GM12878 (cell line): ENCODE measurements at regions not wholly inside any gene's neighbourhood (a gene's known extent, or its start where the extent isn't known, plus 50 kb on each side); places are given as distances from the start of the nearest gene placed in this dataset.
"Not testable (repeated sequence)": the region's sequence is repeated elsewhere in the genome, so short reads cannot be mapped to it uniquely, and the experiment has no call there.

Experiments
- CTCF ChIP-seq, 3 experiments: IDR thresholded peaks in 2 of 3; conservative IDR thresholded peaks in 1 of 3; 2 replicates each; pipeline ENCODE4 v1.5.1; 2011; ENCODE audit warnings: low read depth in 3 of 3, low read length in 3 of 3, mild to moderate bottlenecking in 3 of 3, control low read depth in 2 of 3, moderate library complexity in 2 of 3, inconsistent platforms in 1 of 3, mixed read lengths in 1 of 3; ENCODE audit not compliant: control insufficient read depth in 2 of 3, insufficient read depth in 1 of 3; ENCODE audit errors: extremely low read depth in 1 of 3
- EP300 ChIP-seq, 2 experiments: fragments of 150-350 bp in 1 of 2; IDR thresholded peaks; 2 replicates each; pipeline ENCODE4 v1.6.1; 2011 to 2012; ENCODE audit warnings: low read depth in 2 of 2, low read length in 2 of 2, borderline replicate concordance in 1 of 2, improper control_type of control experiment in 1 of 2, inconsistent platforms in 1 of 2; ENCODE audit not compliant: control insufficient read depth in 1 of 2
- HDGF ChIP-seq: fragments of 450-650 bp; IDR thresholded peaks from 2 replicates; pipeline ENCODE4 v1.6.1; 2016; ENCODE audit warnings: antibody characterized with exemption
- PKNOX1 ChIP-seq: fragments of 450-650 bp; IDR thresholded peaks from 2 replicates; pipeline ENCODE4 v1.6.1; 2016; ENCODE audit warnings: mild to moderate bottlenecking
- POLR2AphosphoS5 ChIP-seq: IDR thresholded peaks from 2 replicates; pipeline ENCODE4 v1.6.1; 2011; ENCODE audit warnings: mild to moderate bottlenecking, low read length, inconsistent platforms
- RB1 ChIP-seq: fragments of 450-650 bp; formaldehyde crosslinking; IDR thresholded peaks from 2 replicates; pipeline ENCODE4 v1.6.1; 2017; ENCODE audit warnings: mild to moderate bottlenecking, borderline replicate concordance
- TCF12 ChIP-seq: IDR thresholded peaks from 2 replicates; pipeline ENCODE4 v1.6.1; 2011; ENCODE audit warnings: low read depth, mild to moderate bottlenecking, low read length
- TCF7 ChIP-seq: IDR thresholded peaks from 2 replicates; pipeline ENCODE4 v1.6.1; 2014; ENCODE audit warnings: antibody characterized with exemption, borderline replicate concordance
- WRNIP1 ChIP-seq: IDR thresholded peaks from 2 replicates; pipeline ENCODE4 v1.6.1; 2011; ENCODE audit warnings: low read depth, low read length, improper control_type of control experiment, borderline replicate concordance
- TF ChIP-seq, protein P1 (sequence below): fragments of 450-650 bp; IDR thresholded peaks from 2 replicates; pipeline ENCODE4 v1.6.1; 2017; ENCODE audit warnings: antibody characterized with exemption, mild to moderate bottlenecking, moderate library complexity

DNA sequence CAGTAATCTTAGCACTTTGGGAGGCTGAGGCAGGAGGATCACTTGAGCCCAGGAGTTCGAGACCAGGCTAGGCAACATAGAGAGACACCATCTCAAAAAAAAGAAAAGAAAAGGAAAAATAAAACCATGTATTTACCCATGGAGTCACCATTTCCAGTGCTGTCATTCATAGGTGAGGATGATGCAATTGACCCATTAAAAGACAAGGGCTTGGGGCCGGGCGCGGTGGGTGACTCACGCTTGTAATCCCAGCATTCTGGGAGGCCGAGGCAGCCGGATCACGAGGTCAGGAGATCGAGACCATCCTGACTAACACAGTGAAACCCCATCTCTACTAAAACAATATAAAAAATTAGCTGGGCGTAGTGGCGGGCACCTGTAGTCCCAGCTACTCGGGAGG lies 82.6 kb upstream of the RUBCNL start:
- not testable (repeated sequence) for TF ChIP-seq CTCF (IDR thresholded peaks at IDR 0.05 in 2 of 3, conservative IDR thresholded peaks at IDR 0.05 in 1 of 3; ENCODE audit: control insufficient read depth in 2 of 3, extremely low read depth in 1 of 3, insufficient read depth in 1 of 3, low read depth in 3 of 3, low read length in 3 of 3); RB1; TCF7; POLR2AphosphoS5; PKNOX1; WRNIP1; TCF12; HDGF; EP300 (IDR thresholded peaks at IDR 0.05; ENCODE audit: borderline replicate concordance in 1 of 2, control insufficient read depth in 1 of 2, low read depth in 2 of 2, low read length in 2 of 2)
- TF ChIP-seq, protein P1, sequence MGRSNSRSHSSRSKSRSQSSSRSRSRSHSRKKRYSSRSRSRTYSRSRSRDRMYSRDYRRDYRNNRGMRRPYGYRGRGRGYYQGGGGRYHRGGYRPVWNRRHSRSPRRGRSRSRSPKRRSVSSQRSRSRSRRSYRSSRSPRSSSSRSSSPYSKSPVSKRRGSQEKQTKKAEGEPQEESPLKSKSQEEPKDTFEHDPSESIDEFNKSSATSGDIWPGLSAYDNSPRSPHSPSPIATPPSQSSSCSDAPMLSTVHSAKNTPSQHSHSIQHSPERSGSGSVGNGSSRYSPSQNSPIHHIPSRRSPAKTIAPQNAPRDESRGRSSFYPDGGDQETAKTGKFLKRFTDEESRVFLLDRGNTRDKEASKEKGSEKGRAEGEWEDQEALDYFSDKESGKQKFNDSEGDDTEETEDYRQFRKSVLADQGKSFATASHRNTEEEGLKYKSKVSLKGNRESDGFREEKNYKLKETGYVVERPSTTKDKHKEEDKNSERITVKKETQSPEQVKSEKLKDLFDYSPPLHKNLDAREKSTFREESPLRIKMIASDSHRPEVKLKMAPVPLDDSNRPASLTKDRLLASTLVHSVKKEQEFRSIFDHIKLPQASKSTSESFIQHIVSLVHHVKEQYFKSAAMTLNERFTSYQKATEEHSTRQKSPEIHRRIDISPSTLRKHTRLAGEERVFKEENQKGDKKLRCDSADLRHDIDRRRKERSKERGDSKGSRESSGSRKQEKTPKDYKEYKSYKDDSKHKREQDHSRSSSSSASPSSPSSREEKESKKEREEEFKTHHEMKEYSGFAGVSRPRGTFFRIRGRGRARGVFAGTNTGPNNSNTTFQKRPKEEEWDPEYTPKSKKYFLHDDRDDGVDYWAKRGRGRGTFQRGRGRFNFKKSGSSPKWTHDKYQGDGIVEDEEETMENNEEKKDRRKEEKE: not testable (repeated sequence)
